ENCODE measurements at regions not wholly inside any gene's neighbourhood (a gene's known extent, or its start where the extent isn't known, plus 50 kb on each side); places are given as distances from the start of the nearest gene placed in this dataset.

DNA sequence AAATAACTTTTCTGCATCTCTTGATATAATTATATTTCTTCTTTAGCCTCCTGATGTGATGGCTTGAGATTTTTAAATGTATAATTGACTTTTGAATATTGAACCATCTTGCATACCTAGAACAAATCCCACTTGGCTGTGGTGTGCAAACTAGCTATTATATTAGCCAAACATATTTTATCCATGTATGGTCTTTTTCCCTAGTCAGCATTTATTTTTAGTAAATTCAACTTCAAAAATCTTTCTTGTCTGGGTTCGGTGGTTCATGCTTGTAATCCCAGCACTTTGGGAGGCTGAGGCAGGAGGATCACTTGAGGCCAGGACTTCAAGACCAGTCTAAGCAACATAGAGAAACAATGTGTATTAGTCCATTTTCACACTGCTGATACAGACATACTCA lies 386.6 kb upstream of the VWC2 start:
- H3K36me3 Mint-ChIP-seq = no peaks in the 10 kb centered on the region
- H3K4me1 Mint-ChIP-seq = no peaks in the 10 kb centered on the region
- DNase-seq (ENCODE audit: low spot score in 2 of 2, unreplicated experiment in 2 of 2) = no peak
- no peak overlapping the region for H3K4me3 Mint-ChIP-seq
- H3K27ac Mint-ChIP-seq = no peak overlapping the region
- peaks cover 2% of the 10 kb centered on the region for H3K27me3 Mint-ChIP-seq (ENCODE audit: low read depth)
- H3K9me3 Mint-ChIP-seq = peaks cover 18% of the 10 kb centered on the region
- TF ChIP-seq, protein P1, sequence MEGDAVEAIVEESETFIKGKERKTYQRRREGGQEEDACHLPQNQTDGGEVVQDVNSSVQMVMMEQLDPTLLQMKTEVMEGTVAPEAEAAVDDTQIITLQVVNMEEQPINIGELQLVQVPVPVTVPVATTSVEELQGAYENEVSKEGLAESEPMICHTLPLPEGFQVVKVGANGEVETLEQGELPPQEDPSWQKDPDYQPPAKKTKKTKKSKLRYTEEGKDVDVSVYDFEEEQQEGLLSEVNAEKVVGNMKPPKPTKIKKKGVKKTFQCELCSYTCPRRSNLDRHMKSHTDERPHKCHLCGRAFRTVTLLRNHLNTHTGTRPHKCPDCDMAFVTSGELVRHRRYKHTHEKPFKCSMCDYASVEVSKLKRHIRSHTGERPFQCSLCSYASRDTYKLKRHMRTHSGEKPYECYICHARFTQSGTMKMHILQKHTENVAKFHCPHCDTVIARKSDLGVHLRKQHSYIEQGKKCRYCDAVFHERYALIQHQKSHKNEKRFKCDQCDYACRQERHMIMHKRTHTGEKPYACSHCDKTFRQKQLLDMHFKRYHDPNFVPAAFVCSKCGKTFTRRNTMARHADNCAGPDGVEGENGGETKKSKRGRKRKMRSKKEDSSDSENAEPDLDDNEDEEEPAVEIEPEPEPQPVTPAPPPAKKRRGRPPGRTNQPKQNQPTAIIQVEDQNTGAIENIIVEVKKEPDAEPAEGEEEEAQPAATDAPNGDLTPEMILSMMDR (IDR thresholded peaks at IDR 0.05; ENCODE audit: unreplicated experiment) = no peak

DNA sequence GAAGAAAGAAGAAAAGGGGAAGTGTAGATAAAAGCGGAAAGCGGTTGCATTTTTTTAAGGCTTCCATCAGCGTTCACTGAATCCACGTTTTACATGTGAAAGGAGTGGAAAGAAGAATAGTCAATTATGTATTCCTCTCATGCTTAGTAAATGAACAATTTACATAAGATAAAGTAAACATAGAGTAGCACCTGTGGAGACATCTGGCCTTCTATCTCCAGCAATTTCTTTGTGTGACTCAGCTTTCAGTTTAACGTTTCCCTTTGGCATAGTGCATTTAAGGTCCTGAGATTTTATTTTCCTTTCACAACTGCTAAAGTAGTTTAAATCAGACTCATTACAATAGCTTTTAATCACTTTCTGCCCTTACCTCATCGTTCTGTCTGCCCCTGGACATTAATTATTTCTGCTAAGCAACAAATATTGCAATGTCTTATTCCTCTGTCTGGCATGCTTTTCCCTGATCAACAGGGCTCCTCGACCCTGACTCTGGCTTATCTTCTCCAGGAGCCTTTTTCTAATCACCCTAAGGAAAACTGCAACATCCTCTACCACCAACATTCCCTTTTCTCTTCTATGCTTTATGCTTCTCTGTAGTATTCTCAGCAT lies 383.5 kb upstream of the VWC2 start:
- Mint-ChIP-seq H3K4me3 (no peak overlapping the region), H3K36me3 (no peaks in the 10 kb centered on the region), H3K27me3 (ENCODE audit: low read depth) (peaks cover 2% of the 10 kb centered on the region), H3K27ac (no peak overlapping the region), H3K9me3 (peaks cover 15% of the 10 kb centered on the region), H3K4me1 (no peaks in the 10 kb centered on the region)
- DNase-seq (ENCODE audit: low spot score in 2 of 2, unreplicated experiment in 2 of 2) = no peak
- TF ChIP-seq, protein P1 (IDR thresholded peaks at IDR 0.05; ENCODE audit: unreplicated experiment) = no peak

DNA sequence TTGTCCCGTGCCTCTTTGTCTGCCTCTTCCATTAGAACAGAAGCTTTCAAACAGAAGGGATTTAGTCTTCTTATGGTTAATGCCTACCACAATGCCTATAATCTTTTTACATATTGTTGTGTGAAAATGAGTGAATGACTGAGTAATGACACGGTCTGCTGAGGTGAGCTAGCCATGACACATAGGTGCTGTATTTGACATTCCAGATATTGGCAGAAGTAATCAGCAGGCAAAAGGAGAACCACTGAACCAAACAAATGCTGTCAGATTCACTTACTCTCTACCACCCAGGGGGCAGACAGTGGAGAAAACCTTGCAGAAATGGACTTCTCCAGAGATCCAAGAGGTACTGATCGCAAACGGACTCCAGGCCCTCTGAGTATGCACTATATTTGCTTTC lies 377.2 kb upstream of the VWC2 start:
- H3K27me3 Mint-ChIP-seq (ENCODE audit: low read depth) = no peaks in the 10 kb centered on the region
- H3K4me3 Mint-ChIP-seq = no peak overlapping the region
- H3K27ac Mint-ChIP-seq = no peak overlapping the region
- H3K9me3 Mint-ChIP-seq = no peaks in the 10 kb centered on the region
- peaks cover 2% of the 10 kb centered on the region for H3K4me1 Mint-ChIP-seq
- no peak for DNase-seq (ENCODE audit: low spot score in 2 of 2, unreplicated experiment in 2 of 2)
- TF ChIP-seq, protein P1 (IDR thresholded peaks at IDR 0.05; ENCODE audit: unreplicated experiment) = no peak
- H3K36me3 Mint-ChIP-seq = no peaks in the 10 kb centered on the region

DNA sequence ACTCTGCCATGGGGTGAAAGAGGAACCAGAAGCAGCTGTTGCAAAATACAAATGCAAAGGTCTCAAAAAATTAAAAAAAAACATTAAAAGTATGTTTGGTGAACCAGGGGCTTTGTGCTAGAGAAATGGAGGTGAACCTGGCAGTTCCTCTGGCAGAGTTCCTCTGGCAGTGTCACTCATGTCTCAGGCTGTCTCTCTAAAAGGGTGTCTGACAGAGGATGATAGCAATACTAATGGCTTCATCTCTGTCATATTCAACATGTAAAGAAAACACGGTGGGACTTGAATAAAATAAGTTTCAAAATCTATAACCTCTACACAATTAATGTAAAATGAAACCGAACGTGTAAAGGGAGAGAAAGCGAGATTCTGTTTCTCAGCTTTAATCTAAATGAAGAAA lies 375.7 kb upstream of the VWC2 start:
- no peak for DNase-seq (ENCODE audit: low spot score in 2 of 2, unreplicated experiment in 2 of 2)
- no peaks in the 10 kb centered on the region for H3K27me3 Mint-ChIP-seq (ENCODE audit: low read depth)
- no peaks in the 10 kb centered on the region for H3K36me3 Mint-ChIP-seq
- no peaks in the 10 kb centered on the region for H3K9me3 Mint-ChIP-seq
- H3K4me1 Mint-ChIP-seq = peaks cover 2% of the 10 kb centered on the region
- H3K27ac Mint-ChIP-seq = no peak overlapping the region
- TF ChIP-seq, protein P1 (IDR thresholded peaks at IDR 0.05; ENCODE audit: unreplicated experiment) = no peak
- no peak overlapping the region for H3K4me3 Mint-ChIP-seq

DNA sequence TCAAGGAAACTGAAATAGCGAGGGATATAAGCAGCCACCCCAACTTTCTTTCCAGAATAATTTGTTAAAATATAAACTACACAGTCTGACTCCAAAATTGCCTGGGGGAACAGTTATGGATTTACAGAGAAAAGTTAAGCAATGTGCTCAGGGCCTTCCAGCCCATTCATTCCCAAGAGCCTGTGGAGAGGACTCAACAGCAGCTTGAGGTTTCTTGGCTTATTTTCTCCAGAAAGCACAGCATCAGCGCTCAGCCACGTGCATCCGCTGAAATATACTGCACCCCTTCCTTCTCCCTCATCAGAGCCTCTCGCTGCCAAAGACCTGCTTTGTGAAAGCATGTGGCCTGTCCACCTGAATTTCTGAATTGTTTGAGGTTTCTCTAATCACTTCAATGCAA lies 375.2 kb upstream of the VWC2 start:
- Mint-ChIP-seq H3K27ac (no peak overlapping the region), H3K4me3 (no peak overlapping the region), H3K9me3 (no peaks in the 10 kb centered on the region), H3K36me3 (no peaks in the 10 kb centered on the region), H3K27me3 (ENCODE audit: low read depth) (no peaks in the 10 kb centered on the region), H3K4me1 (peaks cover 2% of the 10 kb centered on the region)
- DNase-seq (ENCODE audit: low spot score in 2 of 2, unreplicated experiment in 2 of 2) = no peak
- TF ChIP-seq, protein P1 (IDR thresholded peaks at IDR 0.05; ENCODE audit: unreplicated experiment) = no peak

DNA sequence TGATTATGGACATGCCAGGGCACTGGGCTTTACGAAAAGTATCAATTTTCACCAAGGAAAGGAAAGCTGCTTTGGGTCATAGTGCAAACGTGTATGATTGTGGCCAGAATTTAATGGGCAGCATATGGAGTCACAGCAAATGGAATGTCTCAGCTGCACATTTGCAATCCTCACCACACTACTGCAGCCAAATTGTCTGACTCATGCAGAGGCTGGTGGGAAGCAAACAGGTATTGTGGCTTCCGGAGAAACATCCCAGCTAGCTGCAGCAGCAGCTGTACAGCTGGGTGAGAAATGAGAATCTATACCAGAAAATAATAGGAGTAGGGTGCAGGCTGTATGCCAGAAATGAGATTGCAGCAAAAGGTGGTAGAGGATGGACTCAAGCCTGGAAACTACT lies 374.7 kb upstream of the VWC2 start:
- Mint-ChIP-seq H3K9me3 (no peaks in the 10 kb centered on the region), H3K4me3 (no peak overlapping the region), H3K27ac (no peak overlapping the region), H3K27me3 (ENCODE audit: low read depth) (no peaks in the 10 kb centered on the region), H3K36me3 (no peaks in the 10 kb centered on the region), H3K4me1 (peaks cover 2% of the 10 kb centered on the region)
- TF ChIP-seq, protein P1 (IDR thresholded peaks at IDR 0.05; ENCODE audit: unreplicated experiment) = no peak
- DNase-seq (ENCODE audit: low spot score in 2 of 2, unreplicated experiment in 2 of 2) = no peak

All from mesothelial cell of epicardium (in vitro differentiated cells).